Parathyroid adenoma (tissue), 2 donors: ENCODE measurements at regions not wholly inside any gene's neighbourhood (a gene's known extent, or its start where the extent isn't known, plus 50 kb on each side); places are given as distances from the start of the nearest gene placed in this dataset.

Source experiments
- H2AFZ ChIP-seq: fragments of 300-600 bp; sonication (generic); one replicate; pipeline ENCODE4 v1.7.0; 2017; ENCODE audit warnings: antibody characterized with exemption, mild to moderate bottlenecking
- H3K27ac ChIP-seq: fragments of 300-600 bp; sonication (generic); one replicate; pipeline ENCODE4 v1.7.0; 2017
- H3K27me3 ChIP-seq: fragments of 300-600 bp; sonication (generic); one replicate; pipeline ENCODE4 v1.7.0; 2017; ENCODE audit warnings: low read length; ENCODE audit not compliant: control insufficient read depth, insufficient read depth
- H3K36me3 ChIP-seq: fragments of 300-600 bp; sonication (generic); one replicate; pipeline ENCODE4 v1.7.0; 2017; ENCODE audit warnings: low read length; ENCODE audit not compliant: control insufficient read depth, insufficient read depth
- H3K4me1 ChIP-seq: fragments of 300-600 bp; sonication (generic); one replicate; pipeline ENCODE4 v1.7.0; 2017; ENCODE audit warnings: control low read depth
- H3K4me2 ChIP-seq: fragments of 300-600 bp; sonication (generic); one replicate; pipeline ENCODE4 v1.7.0; 2017; ENCODE audit warnings: low read length
- H3K4me3 ChIP-seq: fragments of 300-600 bp; sonication (generic); one replicate; pipeline ENCODE4 v1.7.0; 2017; ENCODE audit warnings: low read depth, low read length
- H3K79me2 ChIP-seq: fragments of 300-600 bp; sonication (generic); one replicate; pipeline ENCODE4 v1.7.0; 2017; ENCODE audit warnings: control low read depth
- H3K9ac ChIP-seq: fragments of 300-600 bp; sonication (generic); one replicate; pipeline ENCODE4 v1.7.0; 2017; ENCODE audit warnings: mild to moderate bottlenecking
- H3K9me3 ChIP-seq: fragments of 300-600 bp; sonication (generic); one replicate; pipeline ENCODE4 v1.7.0; 2017; ENCODE audit warnings: low read length; ENCODE audit not compliant: control insufficient read depth
- TF ChIP-seq, protein P1 (sequence below): fragments of 300-600 bp; sonication (generic); IDR thresholded peaks from one replicate; pipeline ENCODE4 v1.7.0; 2017; ENCODE audit warnings: antibody characterized with exemption, mild to moderate bottlenecking
- donor health status: primary hyperparathyroidism.

DNA sequence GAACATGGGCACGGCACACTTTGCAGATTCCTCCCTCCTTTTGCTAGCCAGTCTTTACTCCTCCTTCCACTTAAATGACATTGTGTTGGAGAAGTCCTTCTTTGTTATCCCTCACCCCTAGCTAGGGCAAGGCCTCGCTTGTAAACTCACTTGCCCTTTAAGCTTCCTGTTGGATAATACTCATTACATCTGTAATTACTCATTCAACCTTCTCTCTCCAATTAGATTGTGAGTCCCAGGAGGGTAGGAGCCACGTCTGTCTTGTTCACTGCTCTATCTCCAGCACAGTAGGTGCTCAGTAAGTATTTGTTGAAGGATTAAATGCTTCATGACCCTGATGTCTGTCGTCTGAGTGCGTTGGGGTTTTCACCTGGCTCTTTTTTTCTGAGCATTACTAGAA is 98.7 kb upstream of the USP24 start:
- Histone ChIP-seq H3K4me1 (no peaks in the 10 kb centered on the region), H3K9ac (no peak overlapping the region), H3K79me2 (no peaks in the 10 kb centered on the region), H2AFZ (no peak overlapping the region), H3K36me3 (no peaks in the 10 kb centered on the region), H3K27ac (no peak overlapping the region), H3K4me3 (no peak overlapping the region), H3K4me2 (no peak overlapping the region), H3K9me3 (no peaks in the 10 kb centered on the region), H3K27me3 (no peaks in the 10 kb centered on the region)
- TF ChIP-seq, protein P1, sequence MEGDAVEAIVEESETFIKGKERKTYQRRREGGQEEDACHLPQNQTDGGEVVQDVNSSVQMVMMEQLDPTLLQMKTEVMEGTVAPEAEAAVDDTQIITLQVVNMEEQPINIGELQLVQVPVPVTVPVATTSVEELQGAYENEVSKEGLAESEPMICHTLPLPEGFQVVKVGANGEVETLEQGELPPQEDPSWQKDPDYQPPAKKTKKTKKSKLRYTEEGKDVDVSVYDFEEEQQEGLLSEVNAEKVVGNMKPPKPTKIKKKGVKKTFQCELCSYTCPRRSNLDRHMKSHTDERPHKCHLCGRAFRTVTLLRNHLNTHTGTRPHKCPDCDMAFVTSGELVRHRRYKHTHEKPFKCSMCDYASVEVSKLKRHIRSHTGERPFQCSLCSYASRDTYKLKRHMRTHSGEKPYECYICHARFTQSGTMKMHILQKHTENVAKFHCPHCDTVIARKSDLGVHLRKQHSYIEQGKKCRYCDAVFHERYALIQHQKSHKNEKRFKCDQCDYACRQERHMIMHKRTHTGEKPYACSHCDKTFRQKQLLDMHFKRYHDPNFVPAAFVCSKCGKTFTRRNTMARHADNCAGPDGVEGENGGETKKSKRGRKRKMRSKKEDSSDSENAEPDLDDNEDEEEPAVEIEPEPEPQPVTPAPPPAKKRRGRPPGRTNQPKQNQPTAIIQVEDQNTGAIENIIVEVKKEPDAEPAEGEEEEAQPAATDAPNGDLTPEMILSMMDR: no peak

DNA sequence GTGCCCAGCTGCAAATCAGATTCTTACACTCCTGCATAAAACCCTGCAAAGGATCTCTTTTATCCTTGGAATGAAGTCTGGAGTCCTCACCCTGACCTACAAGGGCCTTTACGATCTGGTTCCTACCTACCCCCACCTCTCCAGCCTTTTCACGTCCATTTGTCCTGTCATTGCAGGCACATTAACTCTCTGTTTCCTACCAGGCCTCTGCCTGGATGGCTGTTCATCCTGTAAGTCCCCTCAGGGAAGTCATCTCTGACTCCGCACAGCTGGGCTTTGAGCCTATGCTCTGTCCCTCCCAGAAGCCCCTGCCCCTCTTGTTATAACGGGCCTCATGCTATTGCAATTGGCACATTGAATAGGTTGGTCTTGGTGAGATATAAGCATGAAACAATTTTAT is 96.8 kb upstream of the USP24 start:
- no peak overlapping the region for H3K4me2 ChIP-seq
- H3K27me3 ChIP-seq: no peaks in the 10 kb centered on the region
- no peaks in the 10 kb centered on the region for H3K4me1 ChIP-seq
- H3K27ac ChIP-seq: no peak overlapping the region
- no peaks in the 10 kb centered on the region for H3K9me3 ChIP-seq
- TF ChIP-seq, protein P1: no peak
- no peaks in the 10 kb centered on the region for H3K79me2 ChIP-seq
- H3K4me3 ChIP-seq: no peak overlapping the region
- H3K9ac ChIP-seq: no peak overlapping the region
- no peak overlapping the region for H2AFZ ChIP-seq
- H3K36me3 ChIP-seq: no peaks in the 10 kb centered on the region

- Histone ChIP-seq H3K36me3 (no peaks in the 10 kb centered on the region), H3K27me3 (no peaks in the 10 kb centered on the region), H3K27ac (no peak overlapping the region), H3K4me3 (no peak overlapping the region), H3K4me1 (no peaks in the 10 kb centered on the region), H2AFZ (no peak overlapping the region), H3K9me3 (no peaks in the 10 kb centered on the region), H3K4me2 (no peak overlapping the region), H3K79me2 (no peaks in the 10 kb centered on the region), H3K9ac (no peak overlapping the region)
- TF ChIP-seq, protein P1: no peak
These were observed 96.0 kb upstream of the USP24 start for GRCh38 chr1:55311057-55311641.

- Histone ChIP-seq H3K4me3 (no peak overlapping the region), H3K27me3 (no peaks in the 10 kb centered on the region), H3K9ac (no peak overlapping the region), H3K79me2 (no peaks in the 10 kb centered on the region), H2AFZ (no peak overlapping the region), H3K9me3 (no peaks in the 10 kb centered on the region), H3K4me2 (no peak overlapping the region), H3K27ac (no peak overlapping the region), H3K36me3 (no peaks in the 10 kb centered on the region), H3K4me1 (no peaks in the 10 kb centered on the region)
- TF ChIP-seq, protein P1: no peak
These were observed 95.4 kb upstream of the USP24 start for GRCh38 chr1:55310505-55310971.

GRCh38 chr1:55309786-55310504 is 94.8 kb upstream of the USP24 start:
- H3K4me1 ChIP-seq: no peaks in the 10 kb centered on the region
- no peaks in the 10 kb centered on the region for H3K27me3 ChIP-seq
- no peak overlapping the region for H3K4me3 ChIP-seq
- H3K27ac ChIP-seq: no peak overlapping the region
- no peaks in the 10 kb centered on the region for H3K79me2 ChIP-seq
- TF ChIP-seq, protein P1: no peak
- H3K9ac ChIP-seq: no peak overlapping the region
- H3K4me2 ChIP-seq: no peak overlapping the region
- no peaks in the 10 kb centered on the region for H3K9me3 ChIP-seq
- H2AFZ ChIP-seq: no peak overlapping the region
- H3K36me3 ChIP-seq: no peaks in the 10 kb centered on the region
